Epithelial cell of esophagus (primary cell): ENCODE measurements at regions not wholly inside any gene's neighbourhood (a gene's known extent, or its start where the extent isn't known, plus 50 kb on each side); places are given as distances from the start of the nearest gene placed in this dataset.

ENCODE experiments used
- DNase-seq: peaks from one replicate; pipeline ENCODE4 v3.0.0; 2010; ENCODE audit warnings: low read depth
- H3K4me3 ChIP-seq: 2 replicates; pipeline ENCODE4 v1.5.1; 2011; ENCODE audit warnings: mild to moderate bottlenecking, low read length, control low read depth
- CTCF ChIP-seq: IDR thresholded peaks from 2 replicates; pipeline ENCODE4 v1.5.1; 2011; ENCODE audit warnings: low read depth, mild to moderate bottlenecking, low read length, control low read depth, inconsistent platforms; ENCODE audit not compliant: insufficient read depth; ENCODE audit errors: missing control alignments

- DNase-seq: peak; percentile 92
- no peak for TF ChIP-seq CTCF
- no peak overlapping the region for H3K4me3 ChIP-seq
These were observed 83.6 kb downstream of the ENC1 start for GRCh38 chr5:74556631-74557595.

DNA sequence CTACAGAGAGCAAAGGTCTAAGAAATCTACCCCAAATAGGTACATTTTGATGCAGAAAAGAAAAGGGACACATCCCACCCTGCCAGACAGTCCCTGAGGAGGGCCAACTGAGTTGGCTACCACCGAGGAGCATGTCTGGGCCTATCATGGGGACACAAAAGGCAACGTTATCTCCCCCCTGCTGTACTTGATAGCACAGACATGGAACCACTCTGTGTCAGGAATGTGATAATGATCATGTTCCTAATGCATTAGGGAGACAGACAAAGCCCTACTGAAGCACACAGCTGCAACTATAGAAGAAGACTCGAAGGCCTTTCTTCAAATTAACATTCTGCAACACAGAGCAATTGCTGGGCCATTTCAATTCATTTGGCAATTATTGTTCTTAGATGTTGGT lies 84.5 kb downstream of the ENC1 start:
- no peak overlapping the region for H3K4me3 ChIP-seq
- no peak for TF ChIP-seq CTCF
- DNase-seq: no peak

GRCh38 chr5:74552101-74552500 lies 88.4 kb downstream of the ENC1 start:
- no peak overlapping the region for H3K4me3 ChIP-seq
- no peak for TF ChIP-seq CTCF
- DNase-seq: peak; percentile 20

DNA sequence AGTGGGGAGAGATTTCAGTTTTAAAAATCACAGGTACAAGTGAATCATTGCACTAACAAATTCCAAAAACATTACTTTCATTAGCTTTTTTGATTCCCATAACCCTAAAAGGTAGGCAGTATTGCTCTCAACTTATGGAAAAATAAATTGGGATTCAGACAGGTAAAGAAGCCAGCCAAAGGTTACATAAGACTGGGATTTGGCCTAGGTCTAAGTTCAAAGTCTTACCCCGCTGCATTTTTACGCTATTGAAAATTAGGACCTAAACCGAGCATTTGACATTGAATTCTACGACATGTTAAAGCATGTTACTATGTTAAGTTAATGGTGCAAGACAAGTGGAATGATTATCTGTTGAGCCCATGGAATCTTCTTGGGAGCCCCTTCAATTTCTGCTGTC lies 89.6 kb downstream of the ENC1 start:
- no peak for TF ChIP-seq CTCF
- DNase-seq: no peak
- no peak overlapping the region for H3K4me3 ChIP-seq

DNA sequence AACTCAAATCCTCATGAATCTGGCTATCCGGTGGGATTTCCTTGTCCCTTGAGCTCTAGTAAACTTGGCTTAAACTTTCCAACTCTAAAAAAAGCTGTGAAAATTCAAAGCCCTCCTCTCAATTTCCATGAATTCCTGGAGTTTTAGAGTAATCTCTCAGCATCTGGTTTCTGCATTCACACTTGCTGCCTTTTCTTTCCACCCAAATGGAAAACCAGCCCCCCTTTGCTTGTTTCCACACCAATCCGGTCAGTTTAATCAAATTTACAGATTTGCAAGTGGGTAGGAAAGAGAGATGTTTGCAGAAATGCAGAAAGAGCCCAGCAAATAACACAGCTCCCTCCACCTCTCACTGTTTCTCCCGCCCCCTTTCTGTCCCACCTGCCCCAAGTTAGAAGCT lies 91.1 kb downstream of the ENC1 start:
- no peak for TF ChIP-seq CTCF
- no peak overlapping the region for H3K4me3 ChIP-seq
- no peak for DNase-seq

DNA sequence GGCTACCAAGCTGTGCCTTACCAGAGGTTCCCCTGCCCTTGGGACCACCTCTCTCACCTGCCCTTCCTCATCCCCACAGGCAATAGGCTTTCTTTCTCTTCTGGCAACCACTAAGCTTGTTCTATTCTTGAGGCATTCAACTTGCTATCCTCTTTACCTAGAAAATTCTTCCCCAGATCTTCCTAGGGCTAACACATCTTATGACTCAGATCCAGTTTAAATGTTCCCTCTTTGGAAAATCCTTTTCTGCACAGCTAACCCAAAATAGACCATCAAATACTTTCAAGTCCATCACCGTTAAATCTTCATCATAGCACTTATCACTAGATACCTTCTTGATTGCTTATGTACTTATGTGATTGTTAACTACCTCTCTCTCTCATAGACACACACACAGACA lies 93.7 kb downstream of the ENC1 start:
- H3K4me3 ChIP-seq: no peak overlapping the region
- no peak for TF ChIP-seq CTCF
- no peak for DNase-seq

GRCh38 chr5:74544811-74545210 lies 95.7 kb downstream of the ENC1 start:
- no peak for DNase-seq
- TF ChIP-seq CTCF: no peak
- no peak overlapping the region for H3K4me3 ChIP-seq
